ENCODE measurements at regions not wholly inside any gene's neighbourhood (a gene's known extent, or its start where the extent isn't known, plus 50 kb on each side); places are given as distances from the start of the nearest gene placed in this dataset.

DNA sequence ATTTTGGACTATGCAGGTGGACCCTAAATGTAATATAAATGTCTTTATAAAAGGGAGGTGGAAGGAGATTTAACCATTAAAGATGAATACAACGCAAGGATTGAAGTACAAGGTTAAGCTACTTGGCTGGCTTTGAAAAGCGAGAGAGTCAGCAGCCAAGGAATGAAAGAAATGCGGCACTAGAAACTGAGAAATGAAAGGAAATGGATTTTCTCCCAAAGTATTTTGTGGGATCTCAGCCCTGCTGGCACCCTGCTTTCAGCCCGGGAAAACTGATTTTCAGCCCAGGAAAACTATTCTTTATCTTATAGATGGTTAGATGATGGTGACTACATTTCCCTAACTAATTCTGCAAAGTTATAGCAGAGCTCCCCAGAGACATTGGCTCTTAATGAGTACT is 1349.6 kb upstream of the C9orf72 start:
- TF ChIP-seq POLR2AphosphoS5 (IDR thresholded peaks at IDR 0.05): no peak
- TF ChIP-seq, protein P1, sequence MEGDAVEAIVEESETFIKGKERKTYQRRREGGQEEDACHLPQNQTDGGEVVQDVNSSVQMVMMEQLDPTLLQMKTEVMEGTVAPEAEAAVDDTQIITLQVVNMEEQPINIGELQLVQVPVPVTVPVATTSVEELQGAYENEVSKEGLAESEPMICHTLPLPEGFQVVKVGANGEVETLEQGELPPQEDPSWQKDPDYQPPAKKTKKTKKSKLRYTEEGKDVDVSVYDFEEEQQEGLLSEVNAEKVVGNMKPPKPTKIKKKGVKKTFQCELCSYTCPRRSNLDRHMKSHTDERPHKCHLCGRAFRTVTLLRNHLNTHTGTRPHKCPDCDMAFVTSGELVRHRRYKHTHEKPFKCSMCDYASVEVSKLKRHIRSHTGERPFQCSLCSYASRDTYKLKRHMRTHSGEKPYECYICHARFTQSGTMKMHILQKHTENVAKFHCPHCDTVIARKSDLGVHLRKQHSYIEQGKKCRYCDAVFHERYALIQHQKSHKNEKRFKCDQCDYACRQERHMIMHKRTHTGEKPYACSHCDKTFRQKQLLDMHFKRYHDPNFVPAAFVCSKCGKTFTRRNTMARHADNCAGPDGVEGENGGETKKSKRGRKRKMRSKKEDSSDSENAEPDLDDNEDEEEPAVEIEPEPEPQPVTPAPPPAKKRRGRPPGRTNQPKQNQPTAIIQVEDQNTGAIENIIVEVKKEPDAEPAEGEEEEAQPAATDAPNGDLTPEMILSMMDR (IDR thresholded peaks at IDR 0.05): no peak

Data from esophagus muscularis mucosa (tissue), 3 donors.